Adipocyte (in vitro differentiated cells): ENCODE measurements at regions not wholly inside any gene's neighbourhood (a gene's known extent, or its start where the extent isn't known, plus 50 kb on each side); places are given as distances from the start of the nearest gene placed in this dataset.

Experiments used
- DNase-seq: peaks from one replicate; pipeline ENCODE4 v3.0.0-alpha.2; 2015; ENCODE audit warnings: low read depth
- H3K27me3 ChIP-seq: replicated peaks from 2 replicates; pipeline ENCODE4 v1.7.0; 2013; ENCODE audit warnings: mild to moderate bottlenecking, low read length, moderate library complexity; ENCODE audit not compliant: control insufficient read depth, insufficient read depth
- H3K36me3 ChIP-seq: 2 replicates; pipeline ENCODE4 v1.7.0; 2013; ENCODE audit warnings: low read length, mild to moderate bottlenecking, moderate library complexity; ENCODE audit not compliant: control insufficient read depth, insufficient read depth, severe bottlenecking
- H3K4me1 ChIP-seq: 2 replicates; pipeline ENCODE4 v1.7.0; 2013; ENCODE audit warnings: mild to moderate bottlenecking, low read length, moderate library complexity; ENCODE audit not compliant: control insufficient read depth, insufficient read depth
- H3K4me3 ChIP-seq: 2 replicates; pipeline ENCODE4 v1.7.0; 2013; ENCODE audit warnings: mild to moderate bottlenecking, low read length, moderate library complexity
- H3K9ac ChIP-seq: 2 replicates; pipeline ENCODE4 v1.7.0; 2013; ENCODE audit warnings: mild to moderate bottlenecking, low read length, moderate library complexity
- H3K9me3 ChIP-seq: 2 replicates; pipeline ENCODE4 v1.7.0; 2013; ENCODE audit warnings: mild to moderate bottlenecking, low read length, moderate library complexity; ENCODE audit not compliant: control insufficient read depth

DNA sequence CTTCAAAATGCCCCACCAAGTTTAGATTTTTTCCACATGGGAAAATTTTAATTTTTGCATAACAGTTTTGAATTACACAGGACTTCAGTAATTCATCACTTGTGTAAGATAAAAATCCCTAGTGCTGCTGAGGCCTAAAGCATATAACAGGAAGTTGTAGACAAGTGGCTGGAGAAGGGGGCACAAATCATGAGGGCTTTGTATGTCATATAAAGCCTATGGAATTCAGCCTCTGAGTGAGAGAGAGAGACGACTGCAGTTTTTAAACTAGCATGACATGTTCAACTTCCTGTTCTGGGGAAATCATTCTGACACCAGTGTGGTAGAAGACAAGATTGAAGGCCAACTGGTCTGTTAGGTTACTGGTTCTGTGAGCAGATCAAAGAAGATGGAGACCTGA lies 187.3 kb upstream of the CHST9 start:
- Histone ChIP-seq H3K27me3 (no peaks in the 10 kb centered on the region), H3K9me3 (no peaks in the 10 kb centered on the region), H3K9ac (no peak overlapping the region), H3K4me1 (no peaks in the 10 kb centered on the region), H3K36me3 (no peaks in the 10 kb centered on the region), H3K4me3 (no peak overlapping the region)
- no peak for DNase-seq

DNA sequence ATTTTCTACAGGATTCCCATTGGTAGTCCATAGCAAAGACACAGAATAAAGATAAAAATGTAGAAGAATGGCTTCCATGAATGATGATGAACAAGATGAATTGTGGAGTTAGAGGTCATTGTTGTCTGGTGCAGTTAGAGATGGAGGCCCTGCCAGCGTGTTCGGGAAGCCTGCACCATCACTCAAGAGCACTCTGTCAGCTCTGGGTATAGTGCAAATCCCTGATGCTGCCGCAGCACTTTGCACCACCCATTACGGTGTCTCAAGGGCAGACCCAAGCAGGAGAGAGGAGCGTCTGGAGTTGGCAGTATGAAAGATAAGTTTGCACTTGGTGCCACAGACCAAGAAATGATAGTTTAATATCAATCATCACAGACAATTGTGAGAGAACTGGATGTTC lies 181.6 kb upstream of the CHST9 start:
- H3K4me3 ChIP-seq, result no peak overlapping the region
- no peak overlapping the region for H3K9ac ChIP-seq
- peaks cover 14% of the 10 kb centered on the region for H3K4me1 ChIP-seq
- no peaks in the 10 kb centered on the region for H3K9me3 ChIP-seq
- DNase-seq, result no peak
- H3K27me3 ChIP-seq, result no peaks in the 10 kb centered on the region
- H3K36me3 ChIP-seq, result no peaks in the 10 kb centered on the region

DNA sequence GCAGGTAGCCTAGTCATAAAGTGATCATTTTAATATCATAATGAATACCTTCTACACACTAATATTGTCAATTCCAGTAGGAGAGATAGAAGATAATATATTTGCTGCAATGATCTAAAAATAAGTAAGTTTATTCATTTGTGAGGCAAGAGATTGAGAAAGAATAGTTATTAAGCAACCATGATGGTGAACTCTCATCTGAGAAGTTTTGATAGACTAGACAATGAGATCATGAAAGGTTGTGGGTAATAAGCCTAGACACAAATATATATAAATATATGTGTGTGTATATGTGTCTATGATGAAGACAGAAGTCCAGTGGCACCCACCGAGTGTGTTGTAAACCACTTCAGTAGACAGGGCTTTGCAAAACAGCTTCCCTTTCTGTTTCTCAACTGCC lies 181.0 kb upstream of the CHST9 start:
- no peak for DNase-seq

DNA sequence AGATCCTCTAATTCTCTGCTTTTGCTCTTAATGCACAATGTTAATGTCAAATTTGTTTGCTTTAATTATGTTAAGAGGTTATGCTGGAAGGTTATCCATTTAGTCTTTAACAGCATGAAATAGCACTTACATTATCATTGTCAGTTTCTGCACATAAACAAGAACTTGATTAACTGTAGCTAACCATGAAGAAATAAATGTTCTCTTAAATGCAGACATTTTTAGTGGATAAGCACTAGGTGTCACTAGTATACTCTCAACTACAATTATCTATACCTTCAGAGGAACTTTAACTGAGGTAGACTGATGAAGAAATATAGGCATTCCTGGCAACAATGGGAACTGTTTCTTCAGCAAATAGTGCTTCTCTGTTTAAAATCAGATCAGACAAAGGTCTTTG lies 178.8 kb upstream of the CHST9 start:
- Histone ChIP-seq H3K4me3 (no peak overlapping the region), H3K4me1 (peaks cover 14% of the 10 kb centered on the region), H3K36me3 (no peaks in the 10 kb centered on the region), H3K9ac (no peak overlapping the region), H3K9me3 (no peaks in the 10 kb centered on the region), H3K27me3 (no peaks in the 10 kb centered on the region)
- DNase-seq, result peak; percentile 50

More for the DNA sequence above, 181.0 kb upstream of the CHST9 start:
- H3K36me3 ChIP-seq, result no peaks in the 10 kb centered on the region
- no peaks in the 10 kb centered on the region for H3K27me3 ChIP-seq
- H3K4me3 ChIP-seq, result no peak overlapping the region
- peaks cover 14% of the 10 kb centered on the region for H3K4me1 ChIP-seq
- H3K9ac ChIP-seq, result no peak overlapping the region
- H3K9me3 ChIP-seq, result no peaks in the 10 kb centered on the region

DNA sequence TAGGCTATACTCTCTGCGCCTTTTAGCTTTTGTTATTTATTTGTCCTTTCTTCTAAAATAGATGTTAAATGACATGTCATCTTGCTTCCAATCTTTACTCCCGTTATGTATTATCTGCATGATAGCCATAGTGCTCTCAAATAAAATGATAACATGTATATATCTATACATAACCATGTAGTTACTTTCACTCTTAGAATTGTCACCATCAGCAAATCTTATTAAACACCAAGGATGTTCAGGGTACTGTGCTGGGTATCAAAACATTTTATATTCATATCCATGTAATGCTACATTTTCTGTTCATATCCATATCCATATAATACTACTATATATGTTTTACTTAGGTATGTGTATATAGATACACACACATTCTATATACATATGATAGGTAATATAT lies 176.4 kb upstream of the CHST9 start:
- no peak overlapping the region for H3K4me3 ChIP-seq
- no peak overlapping the region for H3K9ac ChIP-seq
- no peak for DNase-seq
- H3K27me3 ChIP-seq, result peaks cover 11% of the 10 kb centered on the region
- H3K36me3 ChIP-seq, result no peaks in the 10 kb centered on the region
- H3K9me3 ChIP-seq, result no peaks in the 10 kb centered on the region
- peaks cover 14% of the 10 kb centered on the region for H3K4me1 ChIP-seq

DNA sequence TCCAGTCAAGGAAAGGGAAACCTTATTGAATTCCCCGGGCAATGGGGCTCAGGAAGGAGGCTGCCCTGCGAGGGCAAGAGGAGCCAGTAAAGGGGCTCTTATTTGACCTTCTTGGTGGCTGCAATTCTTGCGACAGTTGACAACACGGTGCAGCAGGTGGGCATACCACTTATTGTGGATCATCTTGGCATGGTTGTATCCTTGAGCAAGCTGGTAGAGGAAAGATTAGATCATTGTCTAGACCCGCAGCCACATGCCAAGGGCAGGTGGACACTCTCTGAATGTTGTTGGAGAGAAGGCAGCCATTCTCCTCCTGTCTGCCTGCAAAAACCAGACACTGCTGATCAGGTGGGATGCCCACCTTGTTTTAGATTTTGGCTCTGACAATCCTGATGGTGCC lies 170.2 kb upstream of the CHST9 start:
- DNase-seq, result no peak
- no peak overlapping the region for H3K9ac ChIP-seq
- no peak overlapping the region for H3K4me3 ChIP-seq
- no peaks in the 10 kb centered on the region for H3K9me3 ChIP-seq
- no peaks in the 10 kb centered on the region for H3K4me1 ChIP-seq
- H3K27me3 ChIP-seq, result peaks cover 13% of the 10 kb centered on the region
- H3K36me3 ChIP-seq, result no peaks in the 10 kb centered on the region

DNA sequence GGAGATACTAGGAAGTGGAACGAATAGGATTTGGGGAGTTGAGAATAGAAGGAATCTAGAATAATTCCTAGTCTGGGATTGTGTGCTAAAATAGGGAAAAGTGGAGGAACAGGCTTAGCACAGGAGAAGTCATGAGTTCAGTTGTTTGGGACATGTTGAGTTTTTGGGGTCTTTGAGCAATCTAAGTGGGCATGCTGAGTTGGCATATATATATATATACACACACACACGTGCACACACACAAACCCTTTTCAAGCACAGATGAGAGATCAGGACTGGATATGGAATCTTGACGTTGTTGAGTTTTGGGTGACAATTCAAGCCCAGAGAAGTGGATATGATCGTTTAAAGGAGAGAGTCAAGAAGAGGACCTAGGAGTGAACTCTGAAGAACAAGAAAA lies 168.2 kb upstream of the CHST9 start:
- Histone ChIP-seq H3K9ac (no peak overlapping the region), H3K4me1 (no peaks in the 10 kb centered on the region), H3K36me3 (no peaks in the 10 kb centered on the region), H3K4me3 (no peak overlapping the region), H3K27me3 (peaks cover 8% of the 10 kb centered on the region), H3K9me3 (no peaks in the 10 kb centered on the region)
- DNase-seq, result no peak

DNA sequence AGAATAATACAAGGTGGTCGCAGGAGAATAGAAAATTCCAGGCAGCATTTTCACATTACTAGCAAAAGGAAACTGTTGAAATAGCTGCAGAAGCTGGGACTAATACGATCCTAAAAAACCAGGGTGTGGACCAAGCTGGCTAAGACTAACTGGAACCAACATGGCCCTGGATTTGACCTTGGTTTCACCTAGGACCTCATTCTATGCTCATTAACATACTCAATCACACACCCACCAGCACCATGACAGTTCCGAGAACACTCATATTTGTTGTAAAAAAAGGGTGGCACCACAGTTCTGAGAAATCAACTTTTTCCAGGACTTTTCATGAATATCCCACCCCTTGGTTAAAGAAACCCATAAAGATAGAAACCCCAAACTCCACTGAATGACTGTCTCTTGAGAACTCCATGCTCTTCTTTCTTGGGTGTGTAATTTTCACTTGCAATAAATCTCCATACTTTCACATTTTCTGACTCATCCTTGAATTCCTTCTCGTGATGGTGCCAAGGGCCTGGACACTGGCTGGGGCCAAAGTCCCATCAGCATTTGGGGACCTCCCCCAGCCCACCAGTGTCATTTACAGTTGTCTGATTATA lies 164.3 kb upstream of the CHST9 start:
- Histone ChIP-seq H3K4me3 (no peak overlapping the region), H3K4me1 (no peaks in the 10 kb centered on the region), H3K36me3 (no peaks in the 10 kb centered on the region), H3K27me3 (peaks cover 3% of the 10 kb centered on the region), H3K9ac (no peak overlapping the region), H3K9me3 (no peaks in the 10 kb centered on the region)
- no peak for DNase-seq

DNA sequence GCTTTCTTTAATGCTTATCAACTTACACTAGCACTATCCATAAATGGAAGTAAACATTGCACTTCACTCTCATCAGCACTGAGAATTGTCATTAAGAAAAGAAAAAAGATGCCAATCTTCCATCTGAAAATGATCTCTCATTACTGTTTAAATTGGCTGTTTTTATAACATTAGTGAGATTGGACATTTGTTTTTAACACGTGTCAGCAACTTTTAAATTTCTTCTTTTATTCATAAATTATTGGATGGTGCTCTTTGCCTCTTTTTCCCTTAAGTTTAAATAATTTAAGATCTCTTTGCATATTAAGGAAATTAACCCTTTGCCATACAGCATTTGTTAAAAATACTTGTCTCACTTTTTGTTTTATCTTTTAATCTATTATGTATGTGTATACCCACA lies 146.5 kb upstream of the CHST9 start:
- Histone ChIP-seq H3K36me3 (no peaks in the 10 kb centered on the region), H3K4me3 (no peak overlapping the region), H3K4me1 (no peaks in the 10 kb centered on the region), H3K27me3 (no peaks in the 10 kb centered on the region), H3K9ac (no peak overlapping the region), H3K9me3 (no peaks in the 10 kb centered on the region)
- no peak for DNase-seq

DNA sequence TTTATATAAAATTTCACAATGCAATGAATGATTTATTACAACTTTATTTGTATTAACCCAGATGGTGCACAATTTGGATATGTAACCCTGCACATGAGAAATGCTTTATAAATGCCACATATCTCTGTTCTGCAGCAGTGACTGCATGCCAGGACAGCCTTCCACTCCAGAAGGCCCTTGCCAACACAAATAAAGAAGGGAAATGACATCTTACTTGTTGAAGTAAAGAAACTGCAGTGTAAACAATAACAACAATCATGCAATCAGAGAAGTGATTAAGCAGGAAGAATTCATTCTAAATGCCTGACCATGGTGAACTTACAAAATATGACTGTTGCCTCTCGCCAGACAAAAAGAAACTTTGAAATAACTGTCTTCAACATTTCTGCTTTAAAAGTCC lies 129.9 kb upstream of the CHST9 start:
- no peaks in the 10 kb centered on the region for H3K27me3 ChIP-seq
- no peaks in the 10 kb centered on the region for H3K9me3 ChIP-seq
- DNase-seq, result peak; percentile 1
- no peak overlapping the region for H3K9ac ChIP-seq
- no peaks in the 10 kb centered on the region for H3K4me1 ChIP-seq
- no peaks in the 10 kb centered on the region for H3K36me3 ChIP-seq
- no peak overlapping the region for H3K4me3 ChIP-seq

DNA sequence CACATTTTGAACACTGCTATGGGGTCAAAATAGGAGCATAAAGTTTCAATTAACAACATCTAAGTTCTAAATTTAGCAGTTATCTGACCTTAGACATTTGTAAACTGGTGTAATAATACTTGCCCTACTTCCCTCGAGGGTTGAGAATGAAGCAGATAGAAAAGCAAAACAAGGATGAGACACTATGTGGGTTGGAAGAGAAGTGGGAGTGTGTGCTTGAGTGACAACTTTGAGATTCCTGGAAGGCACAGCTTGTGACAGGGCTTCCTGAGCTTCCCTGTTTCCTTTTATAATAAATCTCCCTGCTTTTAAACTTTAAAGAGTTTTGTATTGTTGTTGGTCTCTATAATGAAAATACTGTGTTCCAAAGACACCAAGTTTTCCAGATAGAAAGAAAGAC lies 128.6 kb upstream of the CHST9 start:
- H3K9me3 ChIP-seq, result no peaks in the 10 kb centered on the region
- H3K4me1 ChIP-seq, result no peaks in the 10 kb centered on the region
- H3K9ac ChIP-seq, result no peak overlapping the region
- H3K27me3 ChIP-seq, result no peaks in the 10 kb centered on the region
- no peak for DNase-seq
- H3K36me3 ChIP-seq, result no peaks in the 10 kb centered on the region
- H3K4me3 ChIP-seq, result no peak overlapping the region

DNA sequence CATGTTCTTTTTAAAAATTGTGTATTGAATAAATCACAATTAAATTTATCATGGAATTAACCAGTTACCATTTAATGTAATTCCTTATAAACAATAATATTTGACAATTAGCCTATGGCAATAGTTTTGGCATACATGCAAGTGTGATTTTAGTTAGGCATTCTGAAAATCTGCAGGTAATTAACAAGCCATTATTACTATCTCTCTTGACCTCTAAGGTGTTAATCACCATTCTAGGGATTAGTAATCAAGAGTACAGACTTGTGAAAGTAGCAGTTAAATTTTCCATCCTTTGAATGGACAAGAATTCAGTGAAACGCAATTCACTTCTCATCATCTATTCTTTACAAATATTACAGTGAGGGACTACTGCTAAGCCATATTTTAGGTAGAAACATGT lies 127.7 kb upstream of the CHST9 start:
- Histone ChIP-seq H3K27me3 (no peaks in the 10 kb centered on the region), H3K9me3 (no peaks in the 10 kb centered on the region), H3K4me3 (no peak overlapping the region), H3K9ac (no peak overlapping the region), H3K36me3 (no peaks in the 10 kb centered on the region), H3K4me1 (no peaks in the 10 kb centered on the region)
- DNase-seq, result no peak
